Neuronal stem cell (in vitro differentiated cells): ENCODE measurements at regions not wholly inside any gene's neighbourhood (a gene's known extent, or its start where the extent isn't known, plus 50 kb on each side); places are given as distances from the start of the nearest gene placed in this dataset.

Experiments
- DNase-seq: peaks from one replicate; pipeline ENCODE4 v3.0.0-alpha.2; 2013; ENCODE audit warnings: low spot score
- H2AFZ ChIP-seq: one replicate; pipeline ENCODE4 v1.6.1; 2013; ENCODE audit warnings: mild to moderate bottlenecking, low read length, inconsistent platforms
- H2AK5ac ChIP-seq: 2 replicates; pipeline ENCODE4 v1.6.1; 2013; ENCODE audit warnings: low read depth, mild to moderate bottlenecking, inconsistent platforms, low read length, moderate library complexity, mixed read lengths
- H2BK120ac ChIP-seq: 2 replicates; pipeline ENCODE4 v1.6.1; 2013; ENCODE audit warnings: low read depth, mild to moderate bottlenecking, inconsistent platforms, low read length, moderate library complexity, mixed read lengths
- H2BK12ac ChIP-seq: one replicate; pipeline ENCODE4 v1.6.1; 2013; ENCODE audit warnings: low read length, inconsistent platforms
- H2BK15ac ChIP-seq: 2 replicates; pipeline ENCODE4 v1.6.1; 2013; ENCODE audit warnings: mild to moderate bottlenecking, low read length, inconsistent platforms, mixed read lengths
- H2BK5ac ChIP-seq: one replicate; pipeline ENCODE4 v1.6.1; 2013; ENCODE audit warnings: inconsistent platforms, mild to moderate bottlenecking, low read length, moderate library complexity
- H3K14ac ChIP-seq: one replicate; pipeline ENCODE4 v1.6.1; 2013; ENCODE audit warnings: low read length, inconsistent platforms
- H3K18ac ChIP-seq: 2 replicates; pipeline ENCODE4 v1.6.1; 2013; ENCODE audit warnings: low read length, inconsistent platforms
- H3K23ac ChIP-seq: 2 replicates; pipeline ENCODE4 v1.6.1; 2013; ENCODE audit warnings: low read depth, mild to moderate bottlenecking, mixed read lengths, low read length, inconsistent platforms; ENCODE audit not compliant: poor library complexity
- H3K27ac ChIP-seq: replicated peaks from 3 replicates; pipeline ENCODE4 v1.5.1; 2013; ENCODE audit warnings: low read length, inconsistent platforms
- H3K27me3 ChIP-seq, 3 experiments: 2 replicates each; pipeline ENCODE4 v1.6.1; 2013; ENCODE audit warnings: low read length in 3 of 3, mild to moderate bottlenecking in 2 of 3, inconsistent platforms in 1 of 3, low read depth in 1 of 3, mixed read lengths in 1 of 3, moderate library complexity in 1 of 3; ENCODE audit not compliant: control insufficient read depth in 3 of 3, insufficient read depth in 3 of 3
- H3K36me3 ChIP-seq, 2 donors: replicated peaks in 1 of 2; 2 replicates each; pipeline ENCODE4 v1.6.1; 2013; ENCODE audit warnings: low read length in 2 of 2; ENCODE audit not compliant: control insufficient read depth in 2 of 2, insufficient read depth in 2 of 2
- H3K4ac ChIP-seq: 2 replicates; pipeline ENCODE4 v1.6.1; 2013; ENCODE audit warnings: inconsistent platforms, mild to moderate bottlenecking, low read length, moderate library complexity
- H3K4me1 ChIP-seq, 2 donors: 1 replicate in 1 of 2; 2 replicates in 1 of 2; pipeline ENCODE4 v1.6.1; 2013; ENCODE audit warnings: low read length in 2 of 2, low read depth in 1 of 2; ENCODE audit not compliant: control insufficient read depth in 2 of 2, insufficient read depth in 1 of 2
- H3K4me2 ChIP-seq: one replicate; pipeline ENCODE4 v1.6.1; 2013; ENCODE audit warnings: mild to moderate bottlenecking, low read length, inconsistent platforms; ENCODE audit not compliant: insufficient read depth, poor library complexity, severe bottlenecking
- H3K4me3 ChIP-seq, 2 donors: 2 replicates each; pipeline ENCODE4 v1.5.1; 2013; ENCODE audit warnings: low read length in 2 of 2, mild to moderate bottlenecking in 2 of 2, inconsistent platforms in 1 of 2, moderate library complexity in 1 of 2
- H3K79me1 ChIP-seq: one replicate; pipeline ENCODE4 v1.6.1; 2013; ENCODE audit warnings: low read depth, mild to moderate bottlenecking, inconsistent platforms, low read length, moderate library complexity
- H3K9ac ChIP-seq: one replicate; pipeline ENCODE4 v1.6.1; 2013; ENCODE audit warnings: mild to moderate bottlenecking, low read depth, low read length, inconsistent platforms; ENCODE audit not compliant: poor library complexity
- H3K9me3 ChIP-seq, 2 donors: replicated peaks in 1 of 2; 2 replicates each; pipeline versions ENCODE3 to v1.6.1; 2013; ENCODE audit warnings: low read length in 2 of 2, mild to moderate bottlenecking in 2 of 2, inconsistent platforms in 1 of 2, low read depth in 1 of 2, mixed read lengths in 1 of 2, moderate library complexity in 1 of 2; ENCODE audit not compliant: control insufficient read depth in 2 of 2, insufficient read depth in 1 of 2
- H4K8ac ChIP-seq: one replicate; pipeline ENCODE4 v1.6.1; 2013; ENCODE audit warnings: low read depth, mild to moderate bottlenecking, inconsistent platforms, low read length, moderate library complexity
- H4K91ac ChIP-seq: one replicate; pipeline ENCODE4 v1.6.1; 2013; ENCODE audit warnings: low read length, low read depth, mild to moderate bottlenecking, inconsistent platforms; ENCODE audit not compliant: poor library complexity
- WGBS, 2 donors: extraction: QIAGEN DNeasy Blood & Tissue Kit; methylation state at CpG; one replicate each; pipeline ENCODE4 v1.1.7; 2013; ENCODE audit warnings: missing lambda C conversion rate in 2 of 2, mixed read lengths in 1 of 2; ENCODE audit not compliant: insufficient read length in 2 of 2, insufficient replicate concordance in 1 of 2; ENCODE audit errors: extremely low coverage in 2 of 2; 5-methylcytosine and 5-hydroxymethylcytosine counted together

DNA sequence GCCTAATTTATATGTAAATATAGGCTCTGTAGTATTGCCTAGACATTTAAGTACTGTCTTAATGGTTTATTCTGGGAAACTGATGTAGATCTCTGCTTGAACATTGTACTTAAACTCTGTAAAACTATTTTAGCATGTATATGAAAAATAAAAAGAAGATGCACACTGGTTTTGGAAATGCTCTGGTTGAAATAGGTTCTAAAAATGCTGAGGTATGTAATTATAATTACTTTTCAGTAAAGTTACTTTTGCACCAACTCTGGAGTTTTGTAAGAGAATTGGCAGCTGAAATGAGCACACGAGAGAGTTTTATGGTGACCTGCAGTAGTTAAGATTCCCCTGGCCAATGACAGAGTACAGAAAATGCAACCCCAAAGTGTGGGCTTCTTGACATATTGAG lies 353.9 kb downstream of the ATP23 start:
- DNase-seq: no peak
- no peak overlapping the region for H2BK120ac ChIP-seq
- no peaks in the 10 kb centered on the region for H3K27me3 ChIP-seq
- WGBS, 2 donors: no CpG with 5 or more reads among the region's 1 CpG
- no peaks in the 10 kb centered on the region for H3K79me1 ChIP-seq
- no peak overlapping the region for H3K18ac ChIP-seq
- H2AK5ac ChIP-seq: no peak overlapping the region
- H3K23ac ChIP-seq: no peak overlapping the region
- H2AFZ ChIP-seq: no peak overlapping the region
- H4K8ac ChIP-seq: no peak overlapping the region
- no peak overlapping the region for H4K91ac ChIP-seq
- H3K9me3 ChIP-seq: no peaks in the 10 kb centered on the region
- H3K14ac ChIP-seq: no peak overlapping the region
- peaks cover 0 to 4% of the 10 kb centered on the region in 2 donors for H3K4me1 ChIP-seq
- no peak overlapping the region for H3K4ac ChIP-seq
- H3K4me3 ChIP-seq: no peak overlapping the region
- no peak overlapping the region for H2BK5ac ChIP-seq
- no peak overlapping the region for H3K9ac ChIP-seq
- H2BK12ac ChIP-seq: no peak overlapping the region
- no peak overlapping the region for H3K27ac ChIP-seq
- H2BK15ac ChIP-seq: no peak overlapping the region
- H3K36me3 ChIP-seq: no peaks in the 10 kb centered on the region
- no peak overlapping the region for H3K4me2 ChIP-seq

DNA sequence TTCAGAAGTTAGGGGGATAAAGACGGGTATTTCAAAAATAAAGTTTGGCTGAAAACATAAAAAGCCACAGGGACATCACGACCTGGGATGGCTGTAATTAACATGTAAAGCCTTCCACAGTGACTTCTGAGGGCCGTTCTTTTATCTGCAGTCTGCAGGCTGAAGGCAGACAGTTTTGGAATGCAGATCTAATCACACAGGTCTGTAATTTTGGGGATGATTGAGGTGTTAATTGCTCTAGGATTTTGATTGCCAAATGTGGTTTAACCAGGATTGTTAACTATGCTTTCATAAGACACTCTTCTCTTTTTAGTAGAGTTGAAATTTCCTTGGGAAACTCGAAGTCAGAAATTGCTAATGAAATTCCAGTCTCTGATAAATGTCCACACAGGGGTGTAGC lies 355.5 kb downstream of the ATP23 start:
- Histone ChIP-seq H2BK15ac (no peak overlapping the region), H4K91ac (no peak overlapping the region), H3K36me3 (no peaks in the 10 kb centered on the region), H2AK5ac (no peak overlapping the region), H2BK12ac (no peak overlapping the region), H3K4me1 (peaks cover 0 to 4% of the 10 kb centered on the region in 2 donors), H3K4ac (no peak overlapping the region), H3K79me1 (no peaks in the 10 kb centered on the region), H3K27ac (no peak overlapping the region), H3K23ac (no peak overlapping the region), H3K27me3 (no peaks in the 10 kb centered on the region), H4K8ac (no peak overlapping the region), H3K18ac (no peak overlapping the region), H3K14ac (no peak overlapping the region), H3K4me2 (no peak overlapping the region), H2BK5ac (no peak overlapping the region), H3K9me3 (no peaks in the 10 kb centered on the region), H3K4me3 (no peak overlapping the region), H3K9ac (no peak overlapping the region), H2BK120ac (no peak overlapping the region), H2AFZ (no peak overlapping the region)
- DNase-seq: no peak
- WGBS, 2 donors: no CpG with 5 or more reads among the region's 4 CpGs

DNA sequence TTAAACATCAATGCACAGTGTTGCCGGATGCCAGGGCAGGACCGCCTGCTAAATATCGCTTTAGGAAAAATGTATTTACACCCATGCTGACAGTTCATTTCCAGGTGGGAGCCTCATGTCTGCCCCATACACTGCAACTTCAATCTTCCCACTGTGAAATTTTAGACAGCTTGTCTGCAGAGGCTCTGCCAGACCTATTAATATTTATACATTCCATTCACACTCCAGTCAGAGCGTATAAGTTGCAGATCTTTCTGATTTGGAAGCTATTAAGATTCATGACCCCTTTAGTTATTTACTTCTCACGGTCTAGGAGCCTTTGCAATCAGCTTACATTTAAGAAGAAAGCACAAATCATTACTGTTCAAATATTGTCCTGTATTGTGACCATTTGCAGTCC lies 357.4 kb downstream of the ATP23 start:
- no peak overlapping the region for H3K4me3 ChIP-seq

DNA sequence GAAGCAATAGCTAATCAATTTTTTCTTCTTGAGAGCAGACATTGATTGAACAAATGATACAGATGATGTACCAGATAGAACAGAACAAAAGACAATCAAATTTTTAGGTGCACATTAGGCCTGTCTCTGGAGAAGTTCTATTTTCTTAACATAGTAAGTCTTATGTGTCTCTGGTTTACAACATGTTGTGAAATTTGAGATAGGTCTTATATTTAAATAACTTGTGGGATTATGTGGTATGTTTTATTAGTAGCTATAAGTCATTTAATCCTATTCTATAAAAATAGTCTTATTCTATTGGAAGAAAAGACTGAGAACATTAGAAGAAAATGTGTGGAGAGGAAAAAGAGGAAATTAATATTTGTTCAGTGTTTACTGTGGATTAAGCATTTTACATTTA lies 358.0 kb downstream of the ATP23 start:
- Histone ChIP-seq H3K79me1 (no peaks in the 10 kb centered on the region), H3K18ac (no peak overlapping the region), H3K4me1 (peaks cover 0 to 4% of the 10 kb centered on the region in 2 donors), H3K14ac (no peak overlapping the region), H3K36me3 (no peaks in the 10 kb centered on the region), H2BK120ac (no peak overlapping the region), H3K4me2 (no peak overlapping the region), H3K27me3 (no peaks in the 10 kb centered on the region), H3K27ac (no peak overlapping the region), H3K23ac (no peak overlapping the region), H3K4ac (no peak overlapping the region), H2AK5ac (no peak overlapping the region), H4K91ac (no peak overlapping the region), H3K9ac (no peak overlapping the region), H2BK15ac (no peak overlapping the region), H3K4me3 (no peak overlapping the region), H4K8ac (no peak overlapping the region), H3K9me3 (no peaks in the 10 kb centered on the region), H2BK5ac (no peak overlapping the region), H2AFZ (no peak overlapping the region), H2BK12ac (no peak overlapping the region)
- no peak for DNase-seq

More for the DNA sequence above, 357.4 kb downstream of the ATP23 start:
- Histone ChIP-seq H3K9me3 (no peaks in the 10 kb centered on the region), H2AK5ac (no peak overlapping the region), H3K4me2 (no peak overlapping the region), H2BK12ac (no peak overlapping the region), H3K4ac (no peak overlapping the region), H3K4me1 (peaks cover 0 to 4% of the 10 kb centered on the region in 2 donors), H3K27me3 (no peaks in the 10 kb centered on the region), H2BK15ac (no peak overlapping the region), H4K91ac (no peak overlapping the region), H2BK120ac (no peak overlapping the region), H2BK5ac (no peak overlapping the region), H2AFZ (no peak overlapping the region), H3K14ac (no peak overlapping the region), H3K9ac (no peak overlapping the region), H3K18ac (no peak overlapping the region), H3K23ac (no peak overlapping the region), H3K36me3 (no peaks in the 10 kb centered on the region), H3K79me1 (no peaks in the 10 kb centered on the region), H3K27ac (no peak overlapping the region), H4K8ac (no peak overlapping the region)
- no CpG with 5 or more reads among the region's 5 CpGs for WGBS, 2 donors
- no peak for DNase-seq
